AG04450 (cell line): ENCODE measurements at regions not wholly inside any gene's neighbourhood (a gene's known extent, or its start where the extent isn't known, plus 50 kb on each side); places are given as distances from the start of the nearest gene placed in this dataset.
"Not testable (repeated sequence)": the region's sequence is repeated elsewhere in the genome, so short reads cannot be mapped to it uniquely, and the experiment has no call there.

Source experiments
- CTCF ChIA-PET: fragments of 300-600, 350-600 bp; formaldehyde crosslinking; extraction: SDS; loops from one replicate; lab custom pipeline; 2022; ENCODE audit warnings: antibody characterized with exemption, inconsistent platforms; lab: Charles Lee
- POLR2A ChIA-PET: fragments of 350-600 bp; formaldehyde crosslinking; extraction: SDS; loops from one replicate; lab custom pipeline; 2021; ENCODE audit warnings: antibody characterized with exemption, inconsistent platforms; lab: Yijun Ruan, JAX
- DNase-seq: peaks from one replicate; pipeline ENCODE4 v3.0.0-alpha.2; 2011; ENCODE audit warnings: low read depth, low spot score
- H3K27ac ChIP-seq: one replicate; pipeline ENCODE4 v1.5.1; 2012; ENCODE audit warnings: low read depth, low read length, control low read depth
- H3K27me3 ChIP-seq: one replicate; pipeline ENCODE4 v1.6.0; 2012; ENCODE audit warnings: low read length; ENCODE audit not compliant: control insufficient read depth, insufficient read depth
- H3K4me3 ChIP-seq: 2 replicates; pipeline ENCODE4 v1.5.1; 2011; ENCODE audit warnings: mild to moderate bottlenecking, low read depth, low read length, control low read depth
- H3K9me3 ChIP-seq: 2 replicates; pipeline ENCODE4 v1.5.1; 2012; ENCODE audit warnings: low read length; ENCODE audit not compliant: control insufficient read depth, insufficient read depth
- CTCF ChIP-seq: IDR thresholded peaks from 2 replicates; pipeline ENCODE4 v1.5.1; 2011; ENCODE audit warnings: low read depth, low read length, control low read depth, inconsistent platforms

GRCh38 chr13:59281453-59281852 is 882.3 kb downstream of the DIAPH3 start:
- Histone ChIP-seq H3K4me3 (no peak overlapping the region), H3K27ac (no peak overlapping the region), H3K9me3 (no peaks in the 10 kb centered on the region), H3K27me3 (no peaks in the 10 kb centered on the region)
- no peak for DNase-seq
- ChIA-PET CTCF (interaction anchor here (1.4 kb wide), 1 partner anchor 1656 kb away, joined by 3 read pairs; no protein-coding TSS in a partner anchor), POLR2A (no interaction called here)
- no peak for TF ChIP-seq CTCF

- H3K27ac ChIP-seq, POLR2A ChIA-PET, H3K9me3 ChIP-seq, DNase-seq, H3K27me3 ChIP-seq, H3K4me3 ChIP-seq, CTCF ChIA-PET: not testable (repeated sequence)
Measured at GRCh38 chr13:59292240-59292639, 871.5 kb downstream of the DIAPH3 start.

GRCh38 chr13:59299584-59299983 is 864.1 kb downstream of the DIAPH3 start:
- Histone ChIP-seq H3K4me3 (no peak overlapping the region), H3K27me3 (no peaks in the 10 kb centered on the region), H3K9me3 (no peaks in the 10 kb centered on the region), H3K27ac (no peak overlapping the region)
- no peak for TF ChIP-seq CTCF
- DNase-seq: no peak
- CTCF ChIA-PET: interaction anchor here (0.8 kb wide), 1 partner anchor 19 kb away, joined by 3 read pairs; no protein-coding TSS in a partner anchor
- POLR2A ChIA-PET: no interaction called here

- DNase-seq: no peak
Measured at GRCh38 chr13:59300355-59301173, 863.2 kb downstream of the DIAPH3 start.

GRCh38 chr13:59301174-59301567 is 862.6 kb downstream of the DIAPH3 start:
- H3K27ac ChIP-seq: no peak overlapping the region
- H3K9me3 ChIP-seq: no peaks in the 10 kb centered on the region
- no peak for TF ChIP-seq CTCF
- DNase-seq: no peak
- no peak overlapping the region for H3K4me3 ChIP-seq
- no peaks in the 10 kb centered on the region for H3K27me3 ChIP-seq
- ChIA-PET CTCF (no interaction called here), POLR2A (no interaction called here)

More at GRCh38 chr13:59300355-59301173, 863.2 kb downstream of the DIAPH3 start:
- no peaks in the 10 kb centered on the region for H3K27me3 ChIP-seq
- H3K4me3 ChIP-seq: no peak overlapping the region
- ChIA-PET POLR2A (no interaction called here), CTCF (no interaction called here)
- TF ChIP-seq CTCF: no peak
- H3K27ac ChIP-seq: no peak overlapping the region
- no peaks in the 10 kb centered on the region for H3K9me3 ChIP-seq
